ENCODE measurements at regions not wholly inside any gene's neighbourhood (a gene's known extent, or its start where the extent isn't known, plus 50 kb on each side); places are given as distances from the start of the nearest gene placed in this dataset.

DNA sequence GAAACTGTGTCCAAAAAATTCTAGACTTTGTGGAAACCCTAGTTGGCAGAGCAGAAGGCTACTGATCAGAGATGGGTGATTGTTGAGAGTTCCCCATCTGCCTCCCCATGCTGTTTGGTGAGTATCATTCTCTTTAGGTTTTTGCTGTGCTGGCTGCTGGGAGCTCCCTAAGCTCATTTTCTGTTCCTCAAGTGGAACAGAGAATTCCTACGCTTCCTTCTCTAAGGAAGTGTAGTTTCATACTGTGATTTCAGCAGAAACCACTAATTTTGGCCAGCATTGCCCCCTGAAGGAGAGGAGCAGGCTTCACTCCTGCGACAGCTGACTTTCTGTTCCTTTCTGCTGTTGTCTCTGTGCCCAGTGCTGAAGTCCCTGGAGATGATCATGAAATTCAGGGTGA, 355.3 kb upstream of the NPVF start:
- no peak for TF ChIP-seq POLR2A (IDR thresholded peaks at IDR 0.05)
- TF ChIP-seq, protein P1, sequence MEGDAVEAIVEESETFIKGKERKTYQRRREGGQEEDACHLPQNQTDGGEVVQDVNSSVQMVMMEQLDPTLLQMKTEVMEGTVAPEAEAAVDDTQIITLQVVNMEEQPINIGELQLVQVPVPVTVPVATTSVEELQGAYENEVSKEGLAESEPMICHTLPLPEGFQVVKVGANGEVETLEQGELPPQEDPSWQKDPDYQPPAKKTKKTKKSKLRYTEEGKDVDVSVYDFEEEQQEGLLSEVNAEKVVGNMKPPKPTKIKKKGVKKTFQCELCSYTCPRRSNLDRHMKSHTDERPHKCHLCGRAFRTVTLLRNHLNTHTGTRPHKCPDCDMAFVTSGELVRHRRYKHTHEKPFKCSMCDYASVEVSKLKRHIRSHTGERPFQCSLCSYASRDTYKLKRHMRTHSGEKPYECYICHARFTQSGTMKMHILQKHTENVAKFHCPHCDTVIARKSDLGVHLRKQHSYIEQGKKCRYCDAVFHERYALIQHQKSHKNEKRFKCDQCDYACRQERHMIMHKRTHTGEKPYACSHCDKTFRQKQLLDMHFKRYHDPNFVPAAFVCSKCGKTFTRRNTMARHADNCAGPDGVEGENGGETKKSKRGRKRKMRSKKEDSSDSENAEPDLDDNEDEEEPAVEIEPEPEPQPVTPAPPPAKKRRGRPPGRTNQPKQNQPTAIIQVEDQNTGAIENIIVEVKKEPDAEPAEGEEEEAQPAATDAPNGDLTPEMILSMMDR (IDR thresholded peaks at IDR 0.05): no peak
